Mucosa of descending colon (tissue), 3 donors: ENCODE measurements at regions not wholly inside any gene's neighbourhood (a gene's known extent, or its start where the extent isn't known, plus 50 kb on each side); places are given as distances from the start of the nearest gene placed in this dataset.

Source experiments
- ATAC-seq: fragments of 200-7000 bp; cut with Tn5 transposase; one replicate; pipeline ENCODE4 v1.9.1; 2020; ENCODE audit warnings: mild to moderate bottlenecking, moderate library complexity
- DNase-seq, 3 donors: peaks; one replicate each; pipeline ENCODE4 v3.0.0-alpha.2; 2020
- H3K36me3 ChIP-seq: fragments of 200-600 bp; one replicate; pipeline ENCODE4 v1.8.0; 2021; ENCODE audit warnings: low read depth, mild to moderate bottlenecking
- H3K4me1 ChIP-seq: fragments of 200-600 bp; one replicate; pipeline ENCODE4 v1.8.0; 2021; ENCODE audit warnings: low read depth, mild to moderate bottlenecking
- H3K4me3 ChIP-seq: fragments of 200-600 bp; one replicate; pipeline ENCODE4 v1.8.0; 2021; ENCODE audit warnings: mild to moderate bottlenecking
- H3K9me3 ChIP-seq: fragments of 200-600 bp; one replicate; pipeline ENCODE4 v1.8.0; 2021; ENCODE audit warnings: mild to moderate bottlenecking
- CTCF ChIP-seq: fragments of 200-600 bp; IDR thresholded peaks from one replicate; pipeline ENCODE4 v1.8.0; 2022; ENCODE audit warnings: antibody characterized with exemption, mild to moderate bottlenecking
- intact Hi-C, 2 donors: fragments of 100-400 bp; cut with DNase I in 1 of 2; cut with micrococcal nuclease in 1 of 2; formaldehyde crosslinking; loops; one replicate each; pipeline versions ENCODE4 v1.11.0 to v1.11.1; 2022; cut with DNase I, micrococcal nuclease
- donor health status: DM: no; HTN: no; CAD: no; lungs with moderate emphysema.
- donor health status: DM: no; HTN: no; CAD: no.
- donor health status: DM: no; HTN: yes; CAD: no.

DNA sequence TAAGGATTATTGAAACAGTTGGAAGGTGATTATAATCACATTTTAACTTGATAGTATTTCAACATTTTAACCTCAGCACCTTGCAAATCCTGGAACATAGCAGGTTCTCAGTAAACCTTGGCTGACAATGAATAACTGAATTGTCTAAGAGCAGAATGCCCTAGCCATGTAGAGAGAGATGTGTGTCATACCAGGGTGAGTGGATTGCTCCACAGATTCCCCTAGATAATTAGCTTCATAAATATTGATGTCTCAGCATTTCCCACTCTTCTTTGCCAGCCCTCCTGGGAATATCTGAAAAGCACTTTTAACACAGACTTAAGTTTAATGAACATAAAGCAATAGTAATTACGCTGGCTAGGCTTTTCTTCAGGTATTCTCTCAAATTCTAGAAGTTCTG is 363.5 kb downstream of the MAN2A1 start:
- Histone ChIP-seq H3K4me1 (no peaks in the 10 kb centered on the region), H3K4me3 (no peak overlapping the region), H3K9me3 (no peaks in the 10 kb centered on the region), H3K36me3 (no peaks in the 10 kb centered on the region)
- no peak for ATAC-seq
- no peak for TF ChIP-seq CTCF
- intact Hi-C loops = no loop called here
- DNase-seq = no peak

- TF ChIP-seq CTCF = no peak
- DNase-seq = no peak
- ATAC-seq = no peak
Observed at GRCh38 chr5:110053824-110054223, 364.1 kb downstream of the MAN2A1 start.

DNA sequence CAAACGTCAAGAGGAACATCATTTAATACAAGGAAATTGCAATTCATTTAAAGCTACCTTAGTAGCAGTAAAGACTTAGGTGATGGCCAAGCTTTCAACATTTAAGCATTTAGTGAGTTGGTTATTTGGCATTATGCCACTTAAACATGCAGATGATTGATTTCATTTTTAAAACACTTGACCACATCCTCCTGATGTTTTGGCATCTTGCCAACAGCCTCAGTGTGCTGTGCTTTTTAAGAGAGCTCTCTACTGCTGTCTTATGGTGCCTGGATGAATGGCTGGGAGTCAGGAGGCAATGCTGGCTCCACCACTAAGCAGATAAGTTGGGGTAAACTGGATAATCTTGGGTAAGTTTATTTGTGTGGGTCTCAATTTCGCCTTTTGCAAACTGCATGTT is 364.5 kb downstream of the MAN2A1 start:
- no peak for TF ChIP-seq CTCF
- ATAC-seq (peak; percentile 64), DNase-seq (peak in 1 of 3 donors; percentile 49)
- Histone ChIP-seq H3K4me3 (no peak overlapping the region), H3K36me3 (no peaks in the 10 kb centered on the region), H3K4me1 (no peaks in the 10 kb centered on the region), H3K9me3 (no peaks in the 10 kb centered on the region)
- intact Hi-C loops = no loop called here

More at GRCh38 chr5:110053824-110054223, 364.1 kb downstream of the MAN2A1 start:
- Histone ChIP-seq H3K4me3 (no peak overlapping the region), H3K36me3 (no peaks in the 10 kb centered on the region), H3K9me3 (no peaks in the 10 kb centered on the region), H3K4me1 (no peaks in the 10 kb centered on the region)
- intact Hi-C loops = no loop called here

GRCh38 chr5:110055302-110055701 is 365.6 kb downstream of the MAN2A1 start:
- ATAC-seq = no peak
- TF ChIP-seq CTCF = no peak
- intact Hi-C loops = no loop called here

GRCh38 chr5:110056580-110057114 is 366.9 kb downstream of the MAN2A1 start:
- DNase-seq (no peak), ATAC-seq (no peak)
- intact Hi-C loops = no loop called here
- Histone ChIP-seq H3K36me3 (no peaks in the 10 kb centered on the region), H3K9me3 (no peaks in the 10 kb centered on the region), H3K4me3 (no peak overlapping the region), H3K4me1 (no peaks in the 10 kb centered on the region)
- TF ChIP-seq CTCF = no peak

More at GRCh38 chr5:110055302-110055701, 365.6 kb downstream of the MAN2A1 start:
- DNase-seq = no peak
- no peaks in the 10 kb centered on the region for H3K4me1 ChIP-seq
- H3K4me3 ChIP-seq = no peak overlapping the region
- H3K9me3 ChIP-seq = no peaks in the 10 kb centered on the region
- H3K36me3 ChIP-seq = no peaks in the 10 kb centered on the region

GRCh38 chr5:110058175-110058574 is 368.4 kb downstream of the MAN2A1 start:
- Histone ChIP-seq H3K4me1 (no peaks in the 10 kb centered on the region), H3K4me3 (no peak overlapping the region), H3K9me3 (no peaks in the 10 kb centered on the region), H3K36me3 (no peaks in the 10 kb centered on the region)
- intact Hi-C loops = no loop called here
- DNase-seq (no peak), ATAC-seq (no peak)
- TF ChIP-seq CTCF = no peak
